22Rv1 (cell line): ENCODE measurements at regions not wholly inside any gene's neighbourhood (a gene's known extent, or its start where the extent isn't known, plus 50 kb on each side); places are given as distances from the start of the nearest gene placed in this dataset.

Experiments
- H3K27ac ChIP-seq: fragments of 450-650 bp; 2 replicates; pipeline ENCODE4 v1.5.1; 2017
- CTCF ChIP-seq: fragments of 450-650 bp; IDR thresholded peaks from 2 replicates; pipeline ENCODE4 v1.5.1; 2017; ENCODE audit warnings: mild to moderate bottlenecking
- ZFX ChIP-seq: fragments of 450-650 bp; IDR thresholded peaks from 2 replicates; pipeline ENCODE4 v1.6.1; 2017; ENCODE audit warnings: antibody characterized with exemption, borderline replicate concordance

DNA sequence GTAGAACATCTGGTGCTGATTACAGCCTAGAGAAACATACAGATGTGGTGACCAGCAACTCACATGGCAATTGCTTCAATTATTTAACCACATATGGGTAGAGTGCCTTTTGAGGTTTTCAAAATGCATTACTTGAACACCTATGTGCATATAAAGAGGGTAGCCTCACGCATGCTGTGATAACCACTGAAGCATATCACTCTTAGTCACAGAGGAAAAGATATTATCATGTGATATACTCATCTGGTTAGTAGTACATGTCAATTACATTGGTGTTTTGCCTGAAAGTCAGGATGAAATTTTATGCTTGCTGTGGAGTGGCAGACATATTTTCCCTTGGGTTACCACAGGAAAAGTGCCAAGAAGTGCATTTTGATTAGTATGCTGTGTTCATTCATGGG lies 459.3 kb upstream of the AGTR1 start:
- no peak overlapping the region for H3K27ac ChIP-seq
- no peak for TF ChIP-seq ZFX
- no peak for TF ChIP-seq CTCF

GRCh38 chr3:148240351-148240750 lies 457.4 kb upstream of the AGTR1 start:
- H3K27ac ChIP-seq, result no peak overlapping the region
- TF ChIP-seq CTCF, result no peak
- TF ChIP-seq ZFX, result no peak

GRCh38 chr3:148243609-148244008 lies 454.1 kb upstream of the AGTR1 start:
- TF ChIP-seq ZFX (no peak), CTCF (no peak)
- H3K27ac ChIP-seq, result no peak overlapping the region

DNA sequence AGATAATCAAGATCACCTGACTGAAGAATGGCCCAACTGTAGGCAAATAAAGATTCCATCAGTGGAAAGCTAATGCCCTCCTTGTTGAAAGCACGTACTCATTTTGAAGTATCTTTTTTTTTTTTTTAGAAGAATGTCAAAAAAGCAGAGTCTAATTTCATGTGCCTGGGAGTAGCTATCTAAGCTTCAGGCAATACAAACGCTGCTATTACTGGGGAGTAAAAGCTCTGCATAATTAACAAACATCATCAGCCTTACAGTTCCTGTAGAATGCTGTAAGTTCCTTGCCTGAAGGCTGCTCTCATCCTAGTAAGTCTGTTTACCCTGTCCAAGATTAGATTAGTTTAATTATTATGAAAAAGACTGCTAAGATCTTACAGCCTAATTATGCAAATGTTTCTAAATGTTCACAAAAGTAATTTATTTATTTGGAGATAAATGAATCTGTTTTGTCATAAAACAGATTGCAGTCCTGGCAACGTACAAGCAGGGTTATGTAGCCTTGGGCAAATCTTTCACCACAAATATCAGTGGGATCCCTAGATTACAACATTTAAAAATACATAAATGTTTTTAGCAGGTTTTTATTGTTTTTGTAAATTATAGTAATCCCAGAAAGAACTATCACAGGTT lies 451.3 kb upstream of the AGTR1 start:
- TF ChIP-seq ZFX, result no peak
- no peak for TF ChIP-seq CTCF
- no peak overlapping the region for H3K27ac ChIP-seq

GRCh38 chr3:148253713-148254112 lies 444.0 kb upstream of the AGTR1 start:
- no peak for TF ChIP-seq ZFX
- TF ChIP-seq CTCF, result no peak
- no peak overlapping the region for H3K27ac ChIP-seq

DNA sequence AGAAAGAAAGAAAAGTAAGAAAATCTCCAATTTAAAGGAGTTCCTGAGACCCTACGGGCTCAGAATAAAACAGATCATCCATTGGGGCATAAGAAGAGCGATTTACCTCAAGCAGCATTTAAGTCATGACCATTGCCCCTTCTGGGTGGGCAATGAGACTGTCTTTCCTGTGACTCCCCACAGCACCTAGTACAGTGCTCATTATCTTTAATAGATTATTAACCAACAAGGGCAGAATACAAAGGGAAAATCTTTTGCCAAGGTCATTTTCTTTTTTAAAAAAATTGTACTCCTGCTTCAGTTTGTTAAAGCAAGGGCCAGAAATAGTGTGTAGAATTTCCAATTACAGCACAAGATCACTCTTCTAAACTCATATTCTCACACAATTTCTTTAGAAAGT lies 443.3 kb upstream of the AGTR1 start:
- TF ChIP-seq ZFX (no peak), CTCF (no peak)
- no peak overlapping the region for H3K27ac ChIP-seq

DNA sequence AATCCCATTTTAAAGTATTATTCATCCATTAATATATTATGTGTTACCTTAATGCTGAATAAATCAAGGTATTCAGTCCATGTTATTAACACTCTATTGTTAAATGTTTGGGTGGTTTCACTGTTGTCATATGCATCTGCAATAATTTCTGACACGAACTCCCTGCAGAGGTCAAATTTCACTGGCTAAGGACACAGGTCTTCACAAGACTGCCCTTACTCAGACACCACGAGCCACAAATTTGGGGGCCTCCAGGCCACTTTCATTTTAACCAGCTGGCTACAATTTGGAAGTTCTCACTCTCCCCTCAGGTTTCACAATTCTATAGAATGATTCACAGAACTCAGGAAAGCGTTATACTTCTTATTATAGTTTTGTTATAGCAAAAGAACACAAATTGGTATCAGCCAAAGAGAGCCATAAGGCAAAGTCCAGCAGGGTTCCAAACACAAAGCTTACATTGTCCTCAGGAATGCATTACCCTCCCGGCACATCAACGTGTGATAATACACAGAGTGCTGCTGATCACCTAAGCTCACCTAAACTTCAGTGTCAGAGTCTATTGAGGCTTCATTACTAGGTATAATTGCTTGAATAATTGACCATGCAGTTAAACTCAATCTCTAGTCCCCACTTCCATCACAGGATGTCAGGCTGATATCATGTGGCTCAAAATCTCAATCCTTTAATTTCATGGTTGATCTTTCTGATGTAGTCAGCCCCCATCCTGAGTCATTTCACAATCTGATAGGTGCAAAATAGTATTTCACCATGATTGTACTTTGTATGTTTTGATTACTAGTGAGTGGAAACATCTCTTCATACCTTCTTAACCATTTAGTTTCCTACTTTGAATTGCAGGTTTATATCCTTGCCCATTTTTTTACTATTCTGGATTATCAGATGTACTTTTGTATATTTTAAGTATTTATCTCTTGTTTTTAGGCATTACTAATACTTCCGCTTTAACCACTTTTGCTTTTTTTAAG lies 441.4 kb upstream of the AGTR1 start:
- TF ChIP-seq ZFX (no peak), CTCF (no peak)
- H3K27ac ChIP-seq, result no peak overlapping the region
